Activated T-cell treated with anti-CD3 and anti-CD28 coated beads, Interleukin-2, amount 50 U/mL, for 24 hours (primary cell): ENCODE measurements at regions not wholly inside any gene's neighbourhood (a gene's known extent, or its start where the extent isn't known, plus 50 kb on each side); places are given as distances from the start of the nearest gene placed in this dataset.

Experiments
- DNase-seq: peaks from one replicate; pipeline ENCODE4 v3.0.0-alpha.2; 2020
- H3K27ac Mint-ChIP-seq: 2 replicates; pipeline ENCODE4 v1.8.0; 2020; ENCODE audit warnings: mild to moderate bottlenecking, mixed read lengths
- H3K27me3 Mint-ChIP-seq: 2 replicates; pipeline ENCODE4 v1.8.0; 2020; ENCODE audit warnings: mixed read lengths
- H3K36me3 Mint-ChIP-seq: 2 replicates; pipeline ENCODE4 v1.8.0; 2020; ENCODE audit warnings: low read depth, mixed read lengths
- H3K4me1 Mint-ChIP-seq: 2 replicates; pipeline ENCODE4 v1.8.0; 2020; ENCODE audit warnings: low read depth, mixed read lengths
- H3K4me3 Mint-ChIP-seq: 2 replicates; pipeline ENCODE4 v1.8.0; 2020; ENCODE audit warnings: mild to moderate bottlenecking, moderate library complexity, mixed read lengths
- H3K9me3 Mint-ChIP-seq: 2 replicates; pipeline ENCODE4 v1.8.0; 2020; ENCODE audit warnings: mixed read lengths

DNA sequence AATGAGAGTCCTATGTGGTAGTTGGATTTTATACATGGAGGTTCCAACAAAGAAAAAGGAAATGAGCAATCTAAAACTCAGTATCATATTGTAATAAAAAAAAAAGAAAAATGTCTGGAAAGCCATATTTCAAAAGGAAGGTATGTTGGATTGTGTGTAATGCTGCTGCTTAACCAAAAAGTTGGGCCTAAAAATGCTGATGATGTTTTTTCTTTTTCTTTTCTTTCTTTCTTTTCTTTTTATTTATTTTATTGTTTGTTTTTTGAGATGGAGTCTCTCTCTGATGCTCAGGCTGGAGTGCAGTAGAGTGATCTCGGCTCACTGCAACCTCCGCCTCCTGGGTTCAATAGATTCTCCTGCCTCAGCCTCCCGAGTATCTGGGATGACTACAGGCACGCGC, 1424.0 kb upstream of the CDH6 start:
- Mint-ChIP-seq H3K36me3 (no peaks in the 10 kb centered on the region), H3K4me1 (no peaks in the 10 kb centered on the region)

DNA sequence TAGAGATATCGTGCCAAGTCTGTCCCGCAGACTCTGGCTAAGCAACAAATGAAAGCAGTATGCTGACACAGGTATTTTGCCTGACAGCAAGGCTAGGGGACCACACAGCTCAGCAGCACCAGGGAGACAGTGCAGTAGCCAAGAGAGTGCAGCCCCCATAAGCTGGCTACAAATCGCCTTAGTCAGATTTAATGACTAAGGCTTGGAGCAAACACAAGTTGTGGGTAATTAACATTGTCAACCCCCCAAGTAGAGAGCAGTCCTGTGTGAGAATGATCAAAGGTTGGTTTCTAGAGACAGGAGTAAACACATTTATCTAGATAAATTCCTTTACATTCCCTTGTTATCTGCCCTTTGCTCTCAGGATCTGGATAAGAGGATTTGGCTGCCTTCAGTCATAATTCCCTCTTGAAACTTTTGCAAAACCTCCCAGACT, 1434.5 kb upstream of the CDH6 start:
- no peak overlapping the region for H3K27ac Mint-ChIP-seq
- no peak overlapping the region for H3K4me3 Mint-ChIP-seq
- H3K4me1 Mint-ChIP-seq, result no peaks in the 10 kb centered on the region
- no peaks in the 10 kb centered on the region for H3K27me3 Mint-ChIP-seq
- peaks cover 17% of the 10 kb centered on the region for H3K9me3 Mint-ChIP-seq
- DNase-seq, result no peak
- H3K36me3 Mint-ChIP-seq, result no peaks in the 10 kb centered on the region

More for the DNA sequence above, 1424.0 kb upstream of the CDH6 start:
- H3K4me3 Mint-ChIP-seq, result no peak overlapping the region
- H3K27ac Mint-ChIP-seq, result no peak overlapping the region
- H3K9me3 Mint-ChIP-seq, result peaks cover 16% of the 10 kb centered on the region
- DNase-seq, result no peak
- H3K27me3 Mint-ChIP-seq, result no peaks in the 10 kb centered on the region

DNA sequence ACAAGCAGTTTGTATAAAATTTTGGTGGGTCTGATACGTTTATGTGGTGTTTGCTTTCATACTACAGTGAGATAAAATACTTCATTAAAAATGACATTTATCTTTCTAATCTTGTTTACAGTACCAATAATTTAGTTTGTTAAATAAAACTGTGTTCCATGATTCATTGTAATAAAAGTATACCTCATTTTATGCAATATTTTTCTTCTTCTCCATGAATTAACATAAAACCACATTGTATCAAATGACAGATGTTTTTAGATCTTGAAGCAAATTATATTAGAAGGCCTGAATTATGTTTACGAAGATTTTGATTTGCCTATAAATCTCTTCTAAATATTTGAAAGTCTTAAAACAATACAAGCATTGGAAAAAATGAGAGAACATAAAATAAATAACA, 1443.0 kb upstream of the CDH6 start:
- Mint-ChIP-seq H3K27ac (no peak overlapping the region), H3K4me3 (no peak overlapping the region), H3K36me3 (no peaks in the 10 kb centered on the region), H3K27me3 (no peaks in the 10 kb centered on the region), H3K4me1 (no peaks in the 10 kb centered on the region), H3K9me3 (peaks cover 16% of the 10 kb centered on the region)
- no peak for DNase-seq

DNA sequence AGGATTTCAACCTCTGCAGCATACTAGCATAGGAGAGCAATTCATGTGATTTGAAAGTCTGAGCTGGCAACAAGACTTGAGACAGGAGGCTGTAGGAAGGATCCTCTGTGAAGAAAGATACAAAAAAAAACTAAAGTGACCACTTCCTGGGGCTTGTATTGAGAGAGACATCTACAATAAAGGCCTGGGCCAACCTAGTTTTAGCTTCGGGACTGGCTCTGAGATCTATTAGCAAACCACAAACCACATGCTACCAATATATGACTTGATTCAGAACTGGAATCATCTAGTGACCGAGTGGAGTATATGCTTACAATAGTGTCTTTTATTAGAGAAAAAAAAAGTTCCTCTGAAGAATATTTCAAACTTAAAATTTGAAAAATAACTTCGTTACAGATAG, 1448.9 kb upstream of the CDH6 start:
- peaks cover 24% of the 10 kb centered on the region for H3K9me3 Mint-ChIP-seq
- DNase-seq, result no peak
- no peak overlapping the region for H3K27ac Mint-ChIP-seq
- H3K4me1 Mint-ChIP-seq, result no peaks in the 10 kb centered on the region
- no peak overlapping the region for H3K4me3 Mint-ChIP-seq
- no peaks in the 10 kb centered on the region for H3K27me3 Mint-ChIP-seq
- H3K36me3 Mint-ChIP-seq, result no peaks in the 10 kb centered on the region

DNA sequence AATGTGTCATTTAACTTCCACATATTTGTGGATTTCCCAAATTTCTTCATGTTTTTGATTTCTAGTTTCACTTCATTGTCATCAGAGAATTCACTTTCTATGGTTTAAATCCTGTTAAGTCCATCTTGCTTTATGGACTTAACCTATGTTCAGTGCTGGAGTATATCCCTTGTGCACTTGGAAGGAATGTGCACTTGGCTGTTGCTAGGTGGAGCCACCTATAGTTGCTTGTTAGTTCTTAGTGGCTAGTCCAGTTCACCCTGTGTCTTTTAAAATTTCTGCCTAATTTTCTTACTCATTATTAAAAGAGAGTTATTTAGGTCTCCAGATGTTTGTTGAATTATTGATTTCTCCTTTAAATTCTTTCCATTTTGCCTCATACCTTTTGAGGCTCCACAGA, 1472.5 kb upstream of the CDH6 start:
- Mint-ChIP-seq H3K27me3 (no peaks in the 10 kb centered on the region), H3K4me1 (no peaks in the 10 kb centered on the region), H3K27ac (no peak overlapping the region), H3K9me3 (peaks cover 18% of the 10 kb centered on the region), H3K36me3 (no peaks in the 10 kb centered on the region), H3K4me3 (no peak overlapping the region)
- DNase-seq, result no peak

- Mint-ChIP-seq H3K36me3 (no peaks in the 10 kb centered on the region), H3K27ac (no peak overlapping the region), H3K4me1 (no peaks in the 10 kb centered on the region), H3K9me3 (peaks cover 18% of the 10 kb centered on the region), H3K27me3 (no peaks in the 10 kb centered on the region), H3K4me3 (no peak overlapping the region)
- DNase-seq, result no peak
Observed at GRCh38 chr5:29719171-29719570, 1474.3 kb upstream of the CDH6 start.

DNA sequence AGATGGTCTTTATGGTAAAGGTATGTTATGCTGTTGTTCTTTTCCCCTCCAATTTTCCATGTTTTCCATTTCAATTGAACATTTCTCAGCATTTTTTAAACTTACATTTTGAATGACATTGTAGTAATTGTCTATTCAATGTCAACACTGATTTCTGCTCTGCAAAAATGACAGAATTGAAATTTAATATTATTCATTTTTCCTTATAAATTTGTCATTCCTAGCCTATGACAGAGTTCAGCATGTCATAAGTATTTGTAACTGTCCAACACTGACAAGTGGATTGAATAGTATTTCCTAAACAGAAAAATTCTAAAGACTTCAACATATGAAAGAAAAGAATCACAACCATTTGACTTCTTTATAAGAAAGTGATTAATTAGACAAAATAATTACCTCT, 1478.3 kb upstream of the CDH6 start:
- Mint-ChIP-seq H3K27me3 (no peaks in the 10 kb centered on the region), H3K9me3 (peaks cover 19% of the 10 kb centered on the region), H3K36me3 (no peaks in the 10 kb centered on the region), H3K27ac (no peak overlapping the region), H3K4me1 (no peaks in the 10 kb centered on the region), H3K4me3 (no peak overlapping the region)
- DNase-seq, result no peak

DNA sequence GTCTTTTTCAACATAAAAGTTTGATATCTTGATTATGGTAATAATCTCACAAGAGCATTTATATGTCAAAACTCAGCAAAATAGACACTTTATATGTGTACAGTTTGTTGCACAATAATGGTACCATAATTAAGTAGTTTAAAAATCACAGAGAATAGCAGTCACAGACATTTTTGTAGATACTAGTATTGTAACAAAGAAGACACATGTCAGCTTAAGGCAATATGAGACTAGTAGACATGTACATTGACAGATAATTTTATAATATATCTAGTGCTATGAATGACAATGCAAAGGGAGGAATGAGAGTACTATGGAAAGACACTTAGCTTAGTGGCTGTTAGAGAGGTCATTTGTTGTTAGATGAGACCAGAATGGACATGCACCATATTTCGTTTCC, 1490.6 kb upstream of the CDH6 start:
- Mint-ChIP-seq H3K27ac (no peak overlapping the region), H3K36me3 (no peaks in the 10 kb centered on the region), H3K4me1 (no peaks in the 10 kb centered on the region), H3K4me3 (no peak overlapping the region), H3K27me3 (no peaks in the 10 kb centered on the region), H3K9me3 (peaks cover 10% of the 10 kb centered on the region)
- no peak for DNase-seq

DNA sequence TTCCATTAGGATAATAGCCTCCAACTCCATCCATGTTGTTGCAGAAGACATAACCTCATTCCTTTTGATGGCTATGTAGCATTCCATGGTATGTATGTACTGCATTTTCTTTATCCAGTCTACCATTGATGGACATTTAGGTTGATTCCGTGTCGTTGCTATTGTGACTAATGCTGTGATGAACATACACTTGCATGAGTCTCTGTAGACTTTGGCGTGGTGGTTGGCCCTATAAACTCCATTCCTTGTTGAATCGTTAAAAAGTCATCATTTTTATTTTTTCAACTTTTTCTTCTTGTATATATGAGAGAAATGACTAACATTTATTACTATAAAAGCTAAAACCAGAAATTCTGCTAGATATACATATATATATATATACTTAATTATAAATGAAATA, 1491.9 kb upstream of the CDH6 start:
- H3K36me3 Mint-ChIP-seq, result no peaks in the 10 kb centered on the region
- no peak overlapping the region for H3K27ac Mint-ChIP-seq
- no peak overlapping the region for H3K4me3 Mint-ChIP-seq
- peaks cover 14% of the 10 kb centered on the region for H3K9me3 Mint-ChIP-seq
- DNase-seq, result no peak
- no peaks in the 10 kb centered on the region for H3K4me1 Mint-ChIP-seq
- H3K27me3 Mint-ChIP-seq, result no peaks in the 10 kb centered on the region

GRCh38 chr5:29697785-29698414, 1495.6 kb upstream of the CDH6 start:
- no peak overlapping the region for H3K4me3 Mint-ChIP-seq
- no peak overlapping the region for H3K27ac Mint-ChIP-seq
- H3K9me3 Mint-ChIP-seq, result peaks cover 26% of the 10 kb centered on the region
- DNase-seq, result no peak
- H3K27me3 Mint-ChIP-seq, result no peaks in the 10 kb centered on the region
- no peaks in the 10 kb centered on the region for H3K36me3 Mint-ChIP-seq
- H3K4me1 Mint-ChIP-seq, result no peaks in the 10 kb centered on the region

DNA sequence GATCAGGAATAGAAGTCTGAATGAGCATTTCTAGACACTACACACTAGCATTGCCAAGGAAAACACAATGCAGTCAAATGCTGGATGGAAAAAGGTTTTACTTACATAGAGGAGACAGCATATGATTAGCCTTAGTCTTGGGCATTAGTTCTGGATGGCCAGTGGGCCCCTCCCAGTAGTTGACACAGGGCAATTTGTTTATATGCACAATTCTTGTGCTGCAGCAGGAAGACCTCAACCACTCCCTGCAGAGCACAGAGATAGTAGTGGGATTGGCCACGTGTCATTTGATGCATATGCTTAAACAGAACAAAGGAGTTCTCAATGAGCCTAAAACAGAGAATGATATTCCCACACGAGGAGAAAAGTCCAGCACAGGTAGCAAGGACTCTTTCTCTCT, 1496.2 kb upstream of the CDH6 start:
- Mint-ChIP-seq H3K36me3 (no peaks in the 10 kb centered on the region), H3K27me3 (no peaks in the 10 kb centered on the region), H3K9me3 (peaks cover 28% of the 10 kb centered on the region), H3K27ac (no peak overlapping the region), H3K4me3 (no peak overlapping the region), H3K4me1 (no peaks in the 10 kb centered on the region)
- DNase-seq, result no peak

- Mint-ChIP-seq H3K27ac (no peak overlapping the region), H3K4me3 (no peak overlapping the region), H3K36me3 (no peaks in the 10 kb centered on the region), H3K27me3 (no peaks in the 10 kb centered on the region), H3K9me3 (peaks cover 26% of the 10 kb centered on the region), H3K4me1 (no peaks in the 10 kb centered on the region)
- DNase-seq, result no peak
Observed at GRCh38 chr5:29672678-29673077, 1520.8 kb upstream of the CDH6 start.

GRCh38 chr5:29662876-29663275, 1530.6 kb upstream of the CDH6 start:
- H3K4me1 Mint-ChIP-seq, result no peaks in the 10 kb centered on the region
- H3K27me3 Mint-ChIP-seq, result no peaks in the 10 kb centered on the region
- DNase-seq, result no peak
- no peak overlapping the region for H3K27ac Mint-ChIP-seq
- no peaks in the 10 kb centered on the region for H3K36me3 Mint-ChIP-seq
- peaks cover 24% of the 10 kb centered on the region for H3K9me3 Mint-ChIP-seq
- H3K4me3 Mint-ChIP-seq, result no peak overlapping the region

DNA sequence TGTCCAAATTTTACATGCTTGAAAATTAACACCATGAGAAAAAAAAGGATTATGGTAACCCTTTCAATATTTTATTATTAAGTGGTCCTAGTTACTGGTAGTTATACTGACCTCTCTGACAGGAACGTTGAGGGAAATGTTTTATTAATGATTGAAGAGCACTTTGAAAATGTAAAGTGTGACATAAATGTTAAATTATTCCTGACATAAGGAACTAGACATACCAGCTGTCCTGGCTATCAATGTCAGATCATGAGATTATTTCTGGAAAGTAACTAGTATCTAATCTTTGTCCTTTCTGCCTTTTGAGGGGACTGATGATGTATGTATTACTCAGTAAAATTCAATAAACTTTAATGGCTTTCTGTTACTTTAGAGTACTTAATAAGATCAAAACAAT, 1538.5 kb upstream of the CDH6 start:
- H3K27me3 Mint-ChIP-seq, result no peaks in the 10 kb centered on the region
- H3K4me3 Mint-ChIP-seq, result no peak overlapping the region
- no peak overlapping the region for H3K27ac Mint-ChIP-seq

GRCh38 chr5:29649321-29649720, 1544.2 kb upstream of the CDH6 start:
- no peaks in the 10 kb centered on the region for H3K4me1 Mint-ChIP-seq
- no peaks in the 10 kb centered on the region for H3K27me3 Mint-ChIP-seq
- H3K9me3 Mint-ChIP-seq, result peaks cover 10% of the 10 kb centered on the region
- no peaks in the 10 kb centered on the region for H3K36me3 Mint-ChIP-seq
- no peak overlapping the region for H3K27ac Mint-ChIP-seq
- no peak for DNase-seq
- H3K4me3 Mint-ChIP-seq, result no peak overlapping the region

More for the DNA sequence above, 1538.5 kb upstream of the CDH6 start:
- Mint-ChIP-seq H3K9me3 (peaks cover 21% of the 10 kb centered on the region), H3K4me1 (no peaks in the 10 kb centered on the region), H3K36me3 (no peaks in the 10 kb centered on the region)
- no peak for DNase-seq

DNA sequence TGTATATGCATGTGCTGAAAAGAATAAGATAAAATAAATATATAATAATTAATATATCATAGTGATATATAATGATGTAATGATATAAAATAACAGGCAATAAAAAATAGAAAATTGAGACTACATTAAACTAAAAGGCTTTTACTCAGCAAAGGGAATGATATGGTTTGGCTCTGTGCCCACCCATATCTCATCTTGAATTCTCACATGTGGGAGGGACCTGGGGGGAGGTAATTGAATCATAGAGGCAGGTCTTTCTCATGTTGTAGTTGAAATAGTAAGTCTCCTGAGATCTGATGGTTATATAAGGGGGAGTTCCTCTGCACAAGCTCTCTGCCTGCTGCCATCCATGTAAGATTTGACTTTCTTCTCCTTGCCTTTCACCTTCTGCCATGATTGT, 1550.9 kb upstream of the CDH6 start:
- Mint-ChIP-seq H3K27ac (no peak overlapping the region), H3K9me3 (peaks cover 26% of the 10 kb centered on the region), H3K4me3 (no peak overlapping the region), H3K36me3 (no peaks in the 10 kb centered on the region), H3K4me1 (no peaks in the 10 kb centered on the region), H3K27me3 (no peaks in the 10 kb centered on the region)
- no peak for DNase-seq
